Endothelial cell of umbilical vein (primary cell): ENCODE measurements at regions not wholly inside any gene's neighbourhood (a gene's known extent, or its start where the extent isn't known, plus 50 kb on each side); places are given as distances from the start of the nearest gene placed in this dataset.

Experiments
- EZH2 ChIP-seq: IDR thresholded peaks from 2 replicates; pipeline ENCODE4 v1.6.1; 2012; ENCODE audit warnings: borderline replicate concordance, low read depth, mild to moderate bottlenecking, moderate library complexity, low read length, inconsistent platforms; ENCODE audit not compliant: severe bottlenecking
- JUN ChIP-seq: IDR thresholded peaks from 2 replicates; pipeline ENCODE4 v1.6.1; 2011; ENCODE audit warnings: borderline replicate concordance, low read depth; ENCODE audit not compliant: insufficient read length, insufficient read depth
- TF ChIP-seq, protein P1 (sequence below), 2 donors: IDR thresholded peaks; 1 replicate in 1 of 2; 2 replicates in 1 of 2; pipeline ENCODE4 v1.5.1; 2011; ENCODE audit warnings: low read length in 2 of 2, mild to moderate bottlenecking in 2 of 2, moderate library complexity in 2 of 2, control low read depth in 1 of 2, inconsistent platforms in 1 of 2, low read depth in 1 of 2; ENCODE audit not compliant: insufficient read depth in 1 of 2; ENCODE audit errors: extremely low read depth in 1 of 2
- TF ChIP-seq, protein P2 (sequence below): IDR thresholded peaks from 2 replicates; pipeline ENCODE4 v1.6.1; 2011; ENCODE audit not compliant: insufficient read depth, insufficient read length

- TF ChIP-seq, protein P1, sequence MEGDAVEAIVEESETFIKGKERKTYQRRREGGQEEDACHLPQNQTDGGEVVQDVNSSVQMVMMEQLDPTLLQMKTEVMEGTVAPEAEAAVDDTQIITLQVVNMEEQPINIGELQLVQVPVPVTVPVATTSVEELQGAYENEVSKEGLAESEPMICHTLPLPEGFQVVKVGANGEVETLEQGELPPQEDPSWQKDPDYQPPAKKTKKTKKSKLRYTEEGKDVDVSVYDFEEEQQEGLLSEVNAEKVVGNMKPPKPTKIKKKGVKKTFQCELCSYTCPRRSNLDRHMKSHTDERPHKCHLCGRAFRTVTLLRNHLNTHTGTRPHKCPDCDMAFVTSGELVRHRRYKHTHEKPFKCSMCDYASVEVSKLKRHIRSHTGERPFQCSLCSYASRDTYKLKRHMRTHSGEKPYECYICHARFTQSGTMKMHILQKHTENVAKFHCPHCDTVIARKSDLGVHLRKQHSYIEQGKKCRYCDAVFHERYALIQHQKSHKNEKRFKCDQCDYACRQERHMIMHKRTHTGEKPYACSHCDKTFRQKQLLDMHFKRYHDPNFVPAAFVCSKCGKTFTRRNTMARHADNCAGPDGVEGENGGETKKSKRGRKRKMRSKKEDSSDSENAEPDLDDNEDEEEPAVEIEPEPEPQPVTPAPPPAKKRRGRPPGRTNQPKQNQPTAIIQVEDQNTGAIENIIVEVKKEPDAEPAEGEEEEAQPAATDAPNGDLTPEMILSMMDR (IDR thresholded peaks at IDR 0.05; ENCODE audit: extremely low read depth in 1 of 2, insufficient read depth in 1 of 2, low read depth in 1 of 2, low read length in 2 of 2): no peak
- TF ChIP-seq, protein P2, sequence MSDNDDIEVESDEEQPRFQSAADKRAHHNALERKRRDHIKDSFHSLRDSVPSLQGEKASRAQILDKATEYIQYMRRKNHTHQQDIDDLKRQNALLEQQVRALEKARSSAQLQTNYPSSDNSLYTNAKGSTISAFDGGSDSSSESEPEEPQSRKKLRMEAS: no peak
- TF ChIP-seq EZH2 (no peak), JUN (no peak)
Measured at GRCh38 chr1:80639777-80640533, 1160.8 kb upstream of the ADGRL2 start.
